COLO829 (cell line): ENCODE measurements at regions not wholly inside any gene's neighbourhood (a gene's known extent, or its start where the extent isn't known, plus 50 kb on each side); places are given as distances from the start of the nearest gene placed in this dataset.
"Not testable (repeated sequence)": the region's sequence is repeated elsewhere in the genome, so short reads cannot be mapped to it uniquely, and the experiment has no call there.

Experiments
- DNase-seq: peaks from one replicate; pipeline ENCODE4 v3.0.0; 2012; ENCODE audit warnings: low spot score

- not testable (repeated sequence) for DNase-seq
Observed at GRCh38 chr1:82136351-82136750, 335.6 kb downstream of the ADGRL2 start.

- no peak for DNase-seq
Observed at GRCh38 chr1:82125866-82126265, 325.1 kb downstream of the ADGRL2 start.

- DNase-seq: no peak
Observed at GRCh38 chr1:82125119-82125518, 324.4 kb downstream of the ADGRL2 start.

GRCh38 chr1:82121421-82121820 lies 320.7 kb downstream of the ADGRL2 start:
- DNase-seq: no peak

GRCh38 chr1:82116105-82116504 lies 315.4 kb downstream of the ADGRL2 start:
- DNase-seq: no peak

GRCh38 chr1:82114887-82115286 lies 314.2 kb downstream of the ADGRL2 start:
- no peak for DNase-seq

GRCh38 chr1:82110366-82111254 lies 309.9 kb downstream of the ADGRL2 start:
- DNase-seq: no peak

GRCh38 chr1:82108843-82109242 lies 308.1 kb downstream of the ADGRL2 start:
- no peak for DNase-seq

GRCh38 chr1:82106672-82107071 lies 305.9 kb downstream of the ADGRL2 start:
- DNase-seq: no peak

- no peak for DNase-seq
Observed at GRCh38 chr1:82099170-82099569, 298.4 kb downstream of the ADGRL2 start.

- DNase-seq: no peak
Observed at GRCh38 chr1:82094136-82094535, 293.4 kb downstream of the ADGRL2 start.

GRCh38 chr1:82091729-82092128 lies 291.0 kb downstream of the ADGRL2 start:
- DNase-seq: no peak

- DNase-seq: no peak
Observed at GRCh38 chr1:82091265-82091664, 290.5 kb downstream of the ADGRL2 start.

GRCh38 chr1:82090104-82090503 lies 289.4 kb downstream of the ADGRL2 start:
- DNase-seq: no peak

- no peak for DNase-seq
Observed at GRCh38 chr1:82086739-82087138, 286.0 kb downstream of the ADGRL2 start.

GRCh38 chr1:82079607-82080006 lies 278.9 kb downstream of the ADGRL2 start:
- DNase-seq: no peak

- no peak for DNase-seq
Observed at GRCh38 chr1:82073659-82074058, 272.9 kb downstream of the ADGRL2 start.

GRCh38 chr1:82073071-82073470 lies 272.3 kb downstream of the ADGRL2 start:
- no peak for DNase-seq

- DNase-seq: no peak
Observed at GRCh38 chr1:82065916-82066315, 265.2 kb downstream of the ADGRL2 start.

GRCh38 chr1:82064691-82065090 lies 264.0 kb downstream of the ADGRL2 start:
- DNase-seq: no peak

GRCh38 chr1:82062206-82062605 lies 261.5 kb downstream of the ADGRL2 start:
- DNase-seq: no peak

GRCh38 chr1:82059959-82060358 lies 259.2 kb downstream of the ADGRL2 start:
- no peak for DNase-seq

GRCh38 chr1:82057011-82057410 lies 256.3 kb downstream of the ADGRL2 start:
- DNase-seq: no peak

GRCh38 chr1:82055375-82055774 lies 254.6 kb downstream of the ADGRL2 start:
- DNase-seq: not testable (repeated sequence)
